ENCODE measurements at regions not wholly inside any gene's neighbourhood (a gene's known extent, or its start where the extent isn't known, plus 50 kb on each side); places are given as distances from the start of the nearest gene placed in this dataset.

DNA sequence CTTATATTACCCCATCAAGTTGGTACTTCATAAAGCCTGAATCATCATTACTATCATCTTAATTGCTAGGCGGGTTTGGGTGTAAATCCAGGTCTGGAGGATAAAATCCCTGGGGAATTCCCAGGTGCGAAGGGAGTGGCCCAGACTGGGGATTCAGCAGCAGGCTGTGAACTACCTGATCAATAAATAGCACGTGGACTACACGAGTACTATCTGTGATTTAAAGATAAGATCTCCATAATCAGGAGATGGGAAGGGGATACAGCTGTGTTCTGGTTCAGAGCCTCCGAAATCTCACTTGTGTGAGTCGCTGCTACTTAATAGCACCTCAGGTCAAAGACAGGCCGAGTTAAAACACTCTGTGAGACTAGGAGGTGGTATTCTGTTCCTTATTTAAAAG, 512.6 kb upstream of the ZFHX3 start:
- H3K36me3 ChIP-seq: no peaks in the 10 kb centered on the region
- no peak for TF ChIP-seq Cebpa-rat (IDR thresholded peaks at IDR 0.05)
- H3K27me3 ChIP-seq: no peaks in the 10 kb centered on the region
- no peaks in the 10 kb centered on the region for H4K20me1 ChIP-seq
- no peak overlapping the region for H3K27ac ChIP-seq
- H3K4me1 ChIP-seq: no peaks in the 10 kb centered on the region
- no peak overlapping the region for H3K4me3 ChIP-seq
- H3K4me2 ChIP-seq: no peak overlapping the region
- H3K9ac ChIP-seq: no peak overlapping the region
- H3K9me3 ChIP-seq: no peaks in the 10 kb centered on the region

DNA sequence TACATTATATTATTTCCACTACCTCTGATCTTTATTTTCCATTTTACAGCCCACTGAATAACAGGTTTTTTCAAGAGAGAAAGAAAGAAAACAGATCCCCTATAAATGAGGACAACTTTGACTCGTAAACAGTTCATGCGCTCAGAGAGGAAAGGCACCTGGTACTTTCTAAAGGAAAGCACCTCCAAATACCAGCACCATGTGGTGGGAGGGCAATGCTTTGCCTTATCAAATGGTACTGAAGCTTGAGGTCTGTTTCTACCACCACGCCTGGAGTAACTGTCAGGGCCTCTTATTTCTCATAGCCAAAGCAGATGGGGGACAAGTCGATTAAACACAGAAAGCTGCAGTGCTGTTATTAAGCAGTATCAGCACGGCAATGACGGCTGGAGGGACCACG, 510.3 kb upstream of the ZFHX3 start:
- H3K4me2 ChIP-seq: no peak overlapping the region
- no peaks in the 10 kb centered on the region for H3K36me3 ChIP-seq
- no peaks in the 10 kb centered on the region for H3K27me3 ChIP-seq
- no peaks in the 10 kb centered on the region for H4K20me1 ChIP-seq
- no peaks in the 10 kb centered on the region for H3K4me1 ChIP-seq
- H3K27ac ChIP-seq: no peak overlapping the region
- no peak overlapping the region for H3K9ac ChIP-seq
- H3K4me3 ChIP-seq: no peak overlapping the region
- TF ChIP-seq Cebpa-rat (IDR thresholded peaks at IDR 0.05): no peak
- H3K9me3 ChIP-seq: no peaks in the 10 kb centered on the region

DNA sequence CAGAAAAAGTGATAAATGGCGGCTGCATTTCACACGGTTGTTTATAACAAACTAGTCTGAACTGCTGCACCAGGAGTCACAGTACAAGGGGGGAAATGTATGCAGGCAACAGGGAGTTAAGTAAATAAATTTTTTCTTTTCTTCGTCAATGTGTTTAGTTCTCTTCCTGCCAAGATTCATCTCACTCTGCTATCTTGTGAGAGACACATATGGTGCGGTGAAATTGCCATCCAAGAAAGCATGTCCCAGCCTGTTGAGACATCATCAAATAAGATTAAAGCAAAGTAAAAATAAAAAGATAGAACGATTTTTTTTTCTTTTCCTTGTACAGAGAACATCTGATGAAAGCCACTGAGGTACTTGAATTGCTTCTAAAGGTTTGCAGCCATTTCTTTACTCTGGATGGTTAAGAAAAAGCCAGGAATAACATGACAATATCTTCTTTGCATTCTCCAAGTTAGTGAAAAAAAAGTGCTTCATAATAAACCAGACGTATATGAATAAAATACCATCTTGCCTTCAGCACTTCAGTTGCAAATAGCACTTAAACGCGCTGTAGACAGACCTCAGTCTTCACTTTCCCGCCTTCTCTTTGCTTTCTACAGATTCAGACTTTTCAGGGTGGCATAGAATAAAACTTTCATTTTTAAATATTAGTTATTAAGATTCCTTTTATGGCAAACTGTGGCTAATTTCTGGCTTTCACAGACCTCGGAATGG, 506.2 kb upstream of the ZFHX3 start:
- Histone ChIP-seq H3K9me3 (no peaks in the 10 kb centered on the region), H3K4me2 (no peak overlapping the region), H4K20me1 (no peaks in the 10 kb centered on the region), H3K4me1 (no peaks in the 10 kb centered on the region), H3K27ac (no peak overlapping the region), H3K27me3 (no peaks in the 10 kb centered on the region), H3K9ac (no peak overlapping the region), H3K36me3 (no peaks in the 10 kb centered on the region), H3K4me3 (no peak overlapping the region)
- no peak for TF ChIP-seq Cebpa-rat (IDR thresholded peaks at IDR 0.05)

DNA sequence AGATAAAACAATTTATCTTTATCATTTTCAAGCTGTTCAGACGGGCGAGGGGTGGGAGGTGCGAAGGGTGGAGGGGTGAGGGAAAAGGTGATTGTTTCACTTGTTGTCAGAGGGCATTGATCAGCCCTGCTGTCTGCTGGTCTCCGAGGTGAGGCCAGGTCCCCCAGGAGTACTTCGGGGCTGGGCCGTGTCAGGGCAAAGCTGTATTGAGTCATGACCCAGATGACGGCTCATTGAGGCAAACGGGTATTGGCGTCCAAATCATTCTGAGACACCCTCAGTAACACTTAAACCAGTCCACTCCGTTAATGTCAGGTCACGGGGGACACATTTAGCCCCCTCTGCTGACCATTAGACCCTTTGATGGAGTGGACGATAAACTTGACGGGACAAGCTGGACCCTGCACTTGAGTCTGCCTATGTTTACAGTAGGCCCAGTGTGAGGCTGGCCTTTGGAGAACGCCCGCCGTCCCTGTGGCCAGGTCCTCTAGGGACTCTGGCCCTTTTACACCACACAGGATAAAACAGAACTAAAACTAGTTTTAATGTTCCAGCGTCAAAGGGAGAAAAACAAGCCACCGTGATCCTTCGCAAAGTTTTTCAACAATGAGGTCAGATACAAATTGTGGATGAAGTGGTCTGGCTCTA, 502.2 kb upstream of the ZFHX3 start:
- Histone ChIP-seq H3K9ac (no peak overlapping the region), H3K27me3 (peaks cover 27% of the 10 kb centered on the region; the same call in 1 of the 2 replicates), H3K36me3 (no peaks in the 10 kb centered on the region), H3K4me3 (no peak overlapping the region), H3K27ac (no peak overlapping the region), H4K20me1 (no peaks in the 10 kb centered on the region), H3K4me2 (no peak overlapping the region), H3K9me3 (no peaks in the 10 kb centered on the region), H3K4me1 (no peaks in the 10 kb centered on the region)
- TF ChIP-seq Cebpa-rat (IDR thresholded peaks at IDR 0.05): no peak

DNA sequence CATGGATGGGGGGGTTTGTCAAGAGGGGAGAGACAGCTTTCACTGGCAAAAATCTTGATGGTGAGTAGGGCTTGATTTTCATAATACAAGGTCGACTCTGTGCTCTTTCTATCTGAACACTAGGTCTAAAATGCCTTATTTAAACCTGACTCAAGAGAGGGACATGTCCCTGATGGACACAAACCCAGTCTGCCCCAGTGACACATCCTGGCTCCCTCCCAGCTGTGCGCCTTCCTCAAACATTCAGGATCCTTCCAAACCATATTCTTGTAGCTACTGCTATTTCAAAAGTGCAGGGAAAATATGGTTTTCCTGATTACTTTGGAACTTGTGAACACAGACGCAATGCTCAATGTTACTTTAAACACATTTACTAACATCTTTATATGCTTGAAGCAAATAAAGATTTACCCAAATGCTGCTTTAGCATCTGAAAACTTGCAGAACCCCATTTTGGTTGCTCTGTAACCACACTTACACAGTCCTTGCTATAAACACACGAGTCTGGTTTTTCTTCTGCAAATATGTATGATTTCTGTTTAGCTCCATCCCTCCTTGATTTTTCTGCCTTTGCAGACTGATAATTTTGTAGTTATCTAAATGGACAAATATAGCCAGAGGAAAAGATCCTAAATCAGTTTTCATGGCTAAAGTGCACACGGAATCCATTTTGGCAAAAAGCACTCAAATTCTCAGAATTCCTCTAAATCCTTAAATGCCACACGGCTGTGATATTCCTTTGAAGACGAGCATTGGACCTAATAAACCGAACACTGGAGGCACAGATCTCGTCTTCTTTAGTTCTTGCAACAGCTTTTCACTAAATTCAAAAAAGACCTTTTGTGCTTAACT, 499.9 kb upstream of the ZFHX3 start:
- no peaks in the 10 kb centered on the region for H3K9me3 ChIP-seq
- H3K4me1 ChIP-seq: no peaks in the 10 kb centered on the region
- no peak overlapping the region for H3K9ac ChIP-seq
- H3K4me2 ChIP-seq: no peak overlapping the region
- no peaks in the 10 kb centered on the region for H3K36me3 ChIP-seq
- no peaks in the 10 kb centered on the region for H4K20me1 ChIP-seq
- H3K4me3 ChIP-seq: no peak overlapping the region
- no peak for TF ChIP-seq Cebpa-rat (IDR thresholded peaks at IDR 0.05)
- H3K27ac ChIP-seq: no peak overlapping the region
- peaks cover 42% of the 10 kb centered on the region; the same call in 1 of the 2 replicates for H3K27me3 ChIP-seq

DNA sequence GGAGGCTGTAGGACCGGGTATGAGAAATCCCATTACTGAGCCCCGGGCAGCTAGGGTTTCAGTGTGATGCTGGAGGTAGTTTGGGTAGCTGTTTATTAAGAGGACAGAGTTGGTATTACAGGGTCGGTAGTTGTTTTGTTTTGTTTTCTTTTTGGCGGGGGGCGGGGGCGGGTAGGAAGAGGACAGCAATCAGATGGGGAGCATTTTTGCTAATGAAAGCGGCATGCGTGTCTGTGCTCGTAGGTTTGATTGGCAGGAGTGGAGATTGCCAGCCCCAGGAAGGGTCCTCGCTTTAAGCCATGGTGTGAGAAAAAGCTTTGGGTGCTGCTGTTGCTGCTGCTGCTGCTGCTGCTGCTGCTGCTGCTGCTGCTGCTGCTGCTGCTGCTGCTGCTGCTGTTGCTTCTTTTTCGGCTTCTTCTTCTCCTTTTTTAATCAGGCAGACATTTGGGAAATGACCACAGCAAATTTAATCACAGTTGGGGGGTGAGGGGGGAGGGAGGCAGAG, 498.5 kb upstream of the ZFHX3 start:
- Histone ChIP-seq H3K36me3 (no peaks in the 10 kb centered on the region), H3K4me2 (no peak overlapping the region), H3K27me3 (peaks cover 42% of the 10 kb centered on the region; the same call in 1 of the 2 replicates), H4K20me1 (no peaks in the 10 kb centered on the region), H3K9me3 (no peaks in the 10 kb centered on the region), H3K4me1 (no peaks in the 10 kb centered on the region), H3K4me3 (no peak overlapping the region), H3K9ac (no peak overlapping the region), H3K27ac (no peak overlapping the region)
- TF ChIP-seq Cebpa-rat (IDR thresholded peaks at IDR 0.05): no peak

DNA sequence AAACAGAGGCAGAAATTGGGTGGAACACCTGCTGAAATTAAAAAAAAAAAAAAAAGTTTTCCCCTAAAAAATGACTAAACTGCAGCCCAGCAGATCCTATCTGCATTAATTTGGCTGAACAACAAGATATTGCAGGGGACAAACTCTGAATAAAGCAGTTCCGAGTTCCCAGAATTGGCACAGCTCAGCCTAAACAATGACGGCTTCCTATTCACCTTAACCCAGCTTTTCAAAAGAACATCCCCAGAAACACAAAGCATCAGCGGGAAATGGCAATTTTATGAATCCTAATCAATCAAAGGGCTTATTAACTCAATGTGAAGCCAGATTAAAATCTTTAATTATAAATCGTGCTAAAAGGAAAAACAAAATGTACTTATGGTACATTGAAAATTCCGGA, 497.8 kb upstream of the ZFHX3 start:
- no peak for TF ChIP-seq Cebpa-rat (IDR thresholded peaks at IDR 0.05)
- Histone ChIP-seq H3K4me3 (no peak overlapping the region), H3K4me2 (no peak overlapping the region), H4K20me1 (no peaks in the 10 kb centered on the region), H3K4me1 (no peaks in the 10 kb centered on the region), H3K27ac (no peak overlapping the region), H3K27me3 (peaks cover 42% of the 10 kb centered on the region; the same call in 1 of the 2 replicates), H3K36me3 (no peaks in the 10 kb centered on the region), H3K9me3 (no peaks in the 10 kb centered on the region), H3K9ac (no peak overlapping the region)

DNA sequence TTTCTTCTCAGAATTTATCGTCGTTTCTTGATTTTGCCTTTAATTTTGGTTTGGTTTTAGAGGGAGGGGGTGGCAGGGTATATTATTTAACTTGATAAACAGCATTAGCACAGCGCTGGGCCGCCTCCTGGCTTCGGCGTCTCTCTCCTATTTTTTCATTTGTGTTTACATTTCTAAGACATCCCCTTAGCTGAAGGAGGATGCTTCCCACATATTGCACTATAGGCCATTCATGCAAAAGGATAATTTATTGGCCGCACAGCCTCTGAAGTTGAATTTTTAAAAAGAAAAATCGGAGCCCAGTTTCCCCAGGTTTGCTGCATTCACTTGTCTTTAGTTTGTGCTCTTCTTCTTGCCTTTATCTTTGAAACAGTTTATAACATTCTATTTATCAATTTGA, 497.4 kb upstream of the ZFHX3 start:
- H3K27ac ChIP-seq: no peak overlapping the region
- no peaks in the 10 kb centered on the region for H3K36me3 ChIP-seq
- H3K9ac ChIP-seq: no peak overlapping the region
- no peaks in the 10 kb centered on the region for H4K20me1 ChIP-seq
- no peaks in the 10 kb centered on the region for H3K4me1 ChIP-seq
- H3K4me3 ChIP-seq: no peak overlapping the region
- peaks cover 42% of the 10 kb centered on the region; the same call in 1 of the 2 replicates for H3K27me3 ChIP-seq
- H3K4me2 ChIP-seq: no peak overlapping the region
- no peak for TF ChIP-seq Cebpa-rat (IDR thresholded peaks at IDR 0.05)
- H3K9me3 ChIP-seq: no peaks in the 10 kb centered on the region

DNA sequence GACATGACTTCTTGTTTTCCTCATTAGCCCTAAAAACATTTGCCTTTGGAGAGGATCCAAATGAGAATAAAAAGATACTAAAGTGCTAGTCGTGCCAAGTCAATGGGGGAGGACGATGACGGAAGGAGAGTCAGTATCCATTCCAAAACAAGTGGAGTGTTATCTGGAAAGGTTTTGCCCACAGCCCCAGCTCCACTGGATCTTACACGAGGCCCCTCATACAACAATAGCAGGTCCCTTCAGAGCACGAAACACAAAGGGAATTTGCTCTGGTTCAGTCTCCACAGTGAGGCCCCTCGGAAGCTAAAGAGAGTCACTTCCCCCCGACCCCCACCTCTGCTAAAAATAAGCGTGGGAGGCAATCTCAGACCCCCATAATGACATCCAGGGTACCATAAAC, 496.9 kb upstream of the ZFHX3 start:
- peaks cover 42% of the 10 kb centered on the region; the same call in 1 of the 2 replicates for H3K27me3 ChIP-seq
- no peak overlapping the region for H3K9ac ChIP-seq
- no peak overlapping the region for H3K4me3 ChIP-seq
- H3K4me1 ChIP-seq: no peaks in the 10 kb centered on the region
- no peak overlapping the region for H3K27ac ChIP-seq
- H3K9me3 ChIP-seq: no peaks in the 10 kb centered on the region
- no peak overlapping the region for H3K4me2 ChIP-seq
- no peak for TF ChIP-seq Cebpa-rat (IDR thresholded peaks at IDR 0.05)
- no peaks in the 10 kb centered on the region for H4K20me1 ChIP-seq
- no peaks in the 10 kb centered on the region for H3K36me3 ChIP-seq

All from BLaER1 (cell line).